ENCODE measurements at regions not wholly inside any gene's neighbourhood (a gene's known extent, or its start where the extent isn't known, plus 50 kb on each side); places are given as distances from the start of the nearest gene placed in this dataset.

GRCh38 chr3:153973722-153974265, 147.4 kb upstream of the ARHGEF26 start:
- H3K27me3 ChIP-seq (replicated peaks; ENCODE audit: control insufficient read depth, insufficient read depth, low read length) = no peaks in the 10 kb centered on the region
- H3K27me3 Mint-ChIP-seq (ENCODE audit: insufficient read depth, unreplicated experiment) = peaks cover 4% of the 10 kb centered on the region
- H3K9me3 Mint-ChIP-seq (ENCODE audit: unreplicated experiment) = no peaks in the 10 kb centered on the region
- no peaks in the 10 kb centered on the region for H3K36me3 ChIP-seq (ENCODE audit: control insufficient read depth, insufficient read depth, low read length)
- no peak for DNase-seq
- no peak overlapping the region for H3K27ac Mint-ChIP-seq (ENCODE audit: unreplicated experiment)
- H3K4me1 ChIP-seq = no peaks in the 10 kb centered on the region
- H3K36me3 Mint-ChIP-seq (ENCODE audit: insufficient read depth, unreplicated experiment) = no peaks in the 10 kb centered on the region
- intact Hi-C loops (cut with micrococcal nuclease; ENCODE audit: unreplicated experiment) = loop anchor here (5.0 kb wide), 1 partner anchor 116 kb away; no protein-coding TSS in a partner anchor
- CTCF ChIA-PET = no interaction called here
- no peaks in the 10 kb centered on the region for H3K4me1 Mint-ChIP-seq (ENCODE audit: low read depth, unreplicated experiment)
- no peak overlapping the region for H3K4me3 Mint-ChIP-seq (ENCODE audit: unreplicated experiment)
- TF ChIP-seq, protein P1, sequence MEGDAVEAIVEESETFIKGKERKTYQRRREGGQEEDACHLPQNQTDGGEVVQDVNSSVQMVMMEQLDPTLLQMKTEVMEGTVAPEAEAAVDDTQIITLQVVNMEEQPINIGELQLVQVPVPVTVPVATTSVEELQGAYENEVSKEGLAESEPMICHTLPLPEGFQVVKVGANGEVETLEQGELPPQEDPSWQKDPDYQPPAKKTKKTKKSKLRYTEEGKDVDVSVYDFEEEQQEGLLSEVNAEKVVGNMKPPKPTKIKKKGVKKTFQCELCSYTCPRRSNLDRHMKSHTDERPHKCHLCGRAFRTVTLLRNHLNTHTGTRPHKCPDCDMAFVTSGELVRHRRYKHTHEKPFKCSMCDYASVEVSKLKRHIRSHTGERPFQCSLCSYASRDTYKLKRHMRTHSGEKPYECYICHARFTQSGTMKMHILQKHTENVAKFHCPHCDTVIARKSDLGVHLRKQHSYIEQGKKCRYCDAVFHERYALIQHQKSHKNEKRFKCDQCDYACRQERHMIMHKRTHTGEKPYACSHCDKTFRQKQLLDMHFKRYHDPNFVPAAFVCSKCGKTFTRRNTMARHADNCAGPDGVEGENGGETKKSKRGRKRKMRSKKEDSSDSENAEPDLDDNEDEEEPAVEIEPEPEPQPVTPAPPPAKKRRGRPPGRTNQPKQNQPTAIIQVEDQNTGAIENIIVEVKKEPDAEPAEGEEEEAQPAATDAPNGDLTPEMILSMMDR (IDR thresholded peaks at IDR 0.05; ENCODE audit: insufficient read depth in 1 of 2, low read depth in 1 of 2, low read length in 1 of 2, severe bottlenecking in 1 of 2, unreplicated experiment in 1 of 2) = no peak
- POLR2A ChIA-PET = no interaction called here
- H3K9me3 ChIP-seq = no peaks in the 10 kb centered on the region
- no peak overlapping the region for H3K4me3 ChIP-seq (ENCODE audit: low read depth, low read length)
- no TSS peak for BruUV-seq (replicated peaks)

DNA sequence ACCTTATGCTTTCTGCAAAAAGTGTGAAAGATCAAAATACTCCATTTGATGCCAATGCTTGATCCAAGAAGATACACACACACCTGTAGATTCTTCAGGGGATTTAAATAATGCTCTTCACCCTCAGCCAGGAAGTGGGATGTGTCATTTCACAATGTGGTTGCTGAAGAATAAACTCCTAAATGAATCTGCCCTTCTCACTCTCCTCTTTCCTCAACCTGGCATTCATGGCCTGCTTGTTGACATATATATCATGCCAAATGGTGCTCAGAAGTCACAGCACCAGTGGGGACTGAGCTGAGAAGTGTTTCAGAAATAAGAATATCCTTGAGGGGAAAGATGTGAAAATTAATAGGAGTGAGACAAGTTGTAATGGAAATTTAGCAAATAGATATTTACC, 146.6 kb upstream of the ARHGEF26 start:
- no peak overlapping the region for H3K4me3 Mint-ChIP-seq (ENCODE audit: unreplicated experiment)
- intact Hi-C loops (cut with micrococcal nuclease; ENCODE audit: unreplicated experiment) = loop anchor here (5.0 kb wide), 1 partner anchor 117 kb away; no protein-coding TSS in a partner anchor
- Histone ChIP-seq H3K27me3 (replicated peaks; ENCODE audit: control insufficient read depth, insufficient read depth, low read length) (no peaks in the 10 kb centered on the region), H3K4me3 (ENCODE audit: low read depth, low read length) (no peak overlapping the region), H3K9me3 (no peaks in the 10 kb centered on the region), H3K4me1 (no peaks in the 10 kb centered on the region), H3K36me3 (ENCODE audit: control insufficient read depth, insufficient read depth, low read length) (no peaks in the 10 kb centered on the region)
- TF ChIP-seq, protein P1 (IDR thresholded peaks at IDR 0.05; ENCODE audit: insufficient read depth in 1 of 2, low read depth in 1 of 2, low read length in 1 of 2, severe bottlenecking in 1 of 2, unreplicated experiment in 1 of 2) = no peak
- H3K27ac Mint-ChIP-seq (ENCODE audit: unreplicated experiment) = no peak overlapping the region
- peaks cover 4% of the 10 kb centered on the region for H3K4me1 Mint-ChIP-seq (ENCODE audit: low read depth, unreplicated experiment)
- no peak for DNase-seq
- no TSS peak for BruUV-seq (replicated peaks)
- ChIA-PET POLR2A (no interaction called here), CTCF (no interaction called here)
- H3K9me3 Mint-ChIP-seq (ENCODE audit: unreplicated experiment) = no peaks in the 10 kb centered on the region
- H3K36me3 Mint-ChIP-seq (ENCODE audit: insufficient read depth, unreplicated experiment) = no peaks in the 10 kb centered on the region
- peaks cover 4% of the 10 kb centered on the region for H3K27me3 Mint-ChIP-seq (ENCODE audit: insufficient read depth, unreplicated experiment)

GRCh38 chr3:153976891-153977554, 144.2 kb upstream of the ARHGEF26 start:
- H3K4me1 ChIP-seq = peaks cover 7% of the 10 kb centered on the region; the same call in 1 of the 2 replicates
- TF ChIP-seq, protein P1 (IDR thresholded peaks at IDR 0.05; ENCODE audit: insufficient read depth in 1 of 2, low read depth in 1 of 2, low read length in 1 of 2, severe bottlenecking in 1 of 2, unreplicated experiment in 1 of 2) = no peak
- ChIA-PET CTCF (no interaction called here), POLR2A (no interaction called here)
- Mint-ChIP-seq H3K36me3 (ENCODE audit: insufficient read depth, unreplicated experiment) (no peaks in the 10 kb centered on the region), H3K9me3 (ENCODE audit: unreplicated experiment) (no peaks in the 10 kb centered on the region), H3K4me3 (ENCODE audit: unreplicated experiment) (no peak overlapping the region), H3K27ac (ENCODE audit: unreplicated experiment) (no peak overlapping the region), H3K27me3 (ENCODE audit: insufficient read depth, unreplicated experiment) (peaks cover 4% of the 10 kb centered on the region), H3K4me1 (ENCODE audit: low read depth, unreplicated experiment) (peaks cover 5% of the 10 kb centered on the region)
- no peaks in the 10 kb centered on the region for H3K27me3 ChIP-seq (replicated peaks; ENCODE audit: control insufficient read depth, insufficient read depth, low read length)
- H3K9me3 ChIP-seq = no peaks in the 10 kb centered on the region
- intact Hi-C loops (cut with micrococcal nuclease; ENCODE audit: unreplicated experiment) = no loop called here
- no TSS peak for BruUV-seq (replicated peaks)
- H3K36me3 ChIP-seq (ENCODE audit: control insufficient read depth, insufficient read depth, low read length) = no peaks in the 10 kb centered on the region
- no peak overlapping the region for H3K4me3 ChIP-seq (ENCODE audit: low read depth, low read length)
- DNase-seq = no peak

All from Caco-2 (cell line).